CD8-positive, alpha-beta memory T cell (primary cell): ENCODE measurements at regions not wholly inside any gene's neighbourhood (a gene's known extent, or its start where the extent isn't known, plus 50 kb on each side); places are given as distances from the start of the nearest gene placed in this dataset.
A peak's percentile ranks its signal among the peaks of the same experiment; 100 is the strongest.
"Not testable (repeated sequence)": the region's sequence is repeated elsewhere in the genome, so short reads cannot be mapped to it uniquely, and the experiment has no call there.

Experiments used
- CTCF ChIA-PET: fragments of 350-600 bp; sonication (Branson Sonifier 250); formaldehyde crosslinking; loops from one replicate; lab custom pipeline; 2021; ENCODE audit warnings: antibody characterized with exemption; lab: Charles Lee
- POLR2A ChIA-PET: fragments of 350-600 bp; sonication (Branson Sonifier 250); formaldehyde crosslinking; loops from one replicate; lab custom pipeline; 2021; ENCODE audit warnings: antibody characterized with exemption; lab: Charles Lee
- DNase-seq, 5 donors: peaks; one replicate each; pipeline versions ENCODE4 v3.0.0 to v3.0.0-alpha.2; 2020 to 2022; ENCODE audit warnings: mixed read lengths in 1 of 5
- H3K27ac ChIP-seq: one replicate; pipeline ENCODE4 v1.7.0; 2013; ENCODE audit warnings: low read depth, mild to moderate bottlenecking, low read length, moderate library complexity
- H3K27me3 ChIP-seq: 2 replicates; pipeline ENCODE4 v1.7.0; 2013; ENCODE audit warnings: low read length, mild to moderate bottlenecking; ENCODE audit not compliant: insufficient read depth, poor library complexity, severe bottlenecking
- H3K36me3 ChIP-seq: 2 replicates; pipeline ENCODE4 v1.7.0; 2013; ENCODE audit warnings: mild to moderate bottlenecking, low read length, moderate library complexity; ENCODE audit not compliant: insufficient read depth
- H3K4me1 ChIP-seq: 2 replicates; pipeline ENCODE4 v1.7.0; 2013; ENCODE audit warnings: mild to moderate bottlenecking, low read length, moderate library complexity; ENCODE audit not compliant: insufficient read depth
- H3K4me3 ChIP-seq: 2 replicates; pipeline ENCODE4 v1.7.0; 2013; ENCODE audit warnings: mild to moderate bottlenecking, low read length
- H3K9me3 ChIP-seq: 2 replicates; pipeline ENCODE4 v1.7.0; 2013; ENCODE audit warnings: mild to moderate bottlenecking, low read length
- H3K27ac Mint-ChIP-seq, 8 donors: one replicate each; pipeline ENCODE4 v1.8.0; 2020 to 2021; ENCODE audit warnings: mixed read lengths in 8 of 8, mild to moderate bottlenecking in 6 of 8, inconsistent platforms in 3 of 8, moderate library complexity in 3 of 8
- H3K27me3 Mint-ChIP-seq, 2 donors: one replicate each; pipeline ENCODE4 v1.8.0; 2020 to 2021; ENCODE audit warnings: mixed read lengths in 2 of 2, mild to moderate bottlenecking in 1 of 2, moderate library complexity in 1 of 2
- H3K36me3 Mint-ChIP-seq, 3 donors: one replicate each; pipeline ENCODE4 v1.8.0; 2020 to 2021; ENCODE audit warnings: mixed read lengths in 3 of 3, inconsistent platforms in 1 of 3, mild to moderate bottlenecking in 1 of 3
- H3K4me1 Mint-ChIP-seq, 3 donors: one replicate each; pipeline ENCODE4 v1.8.0; 2020 to 2021; ENCODE audit warnings: mixed read lengths in 3 of 3, inconsistent platforms in 1 of 3, mild to moderate bottlenecking in 1 of 3
- H3K4me3 Mint-ChIP-seq, 7 donors: one replicate each; pipeline ENCODE4 v1.8.0; 2020 to 2021; ENCODE audit warnings: mixed read lengths in 7 of 7, mild to moderate bottlenecking in 6 of 7, moderate library complexity in 4 of 7, inconsistent platforms in 2 of 7
- H3K9me3 Mint-ChIP-seq, 5 donors: one replicate each; pipeline ENCODE4 v1.8.0; 2020 to 2022; ENCODE audit warnings: mixed read lengths in 5 of 5, mild to moderate bottlenecking in 3 of 5, moderate library complexity in 2 of 5, inconsistent platforms in 1 of 5

- no peaks in the 10 kb centered on the region for H3K9me3 ChIP-seq
- H3K27me3 ChIP-seq, result no peaks in the 10 kb centered on the region
- Mint-ChIP-seq H3K4me3 (no peak overlapping the region), H3K36me3 (peaks cover 0 to 6% (median 0%) of the 10 kb centered on the region in 3 donors), H3K27me3 (peaks cover 8 to 17% of the 10 kb centered on the region in 2 donors), H3K9me3 (no peaks in the 10 kb centered on the region), H3K27ac (no peak overlapping the region), H3K4me1 (peaks cover 0 to 5% (median 4%) of the 10 kb centered on the region in 3 donors)
- no peak overlapping the region for H3K27ac ChIP-seq
- ChIA-PET POLR2A (interaction anchor here (0.8 kb wide), 1 partner anchor 9 kb away, joined by 3 read pairs; no protein-coding TSS in a partner anchor), CTCF (interaction anchor here (0.9 kb wide), 1 partner anchor 180 kb away, joined by 4 read pairs; no protein-coding TSS in a partner anchor)
- H3K4me1 ChIP-seq, result no peaks in the 10 kb centered on the region
- no peak overlapping the region for H3K4me3 ChIP-seq
- H3K36me3 ChIP-seq, result no peaks in the 10 kb centered on the region
- DNase-seq, result no peak
Measured at GRCh38 chr5:112579599-112580170, 158.0 kb upstream of the APC start.

DNA sequence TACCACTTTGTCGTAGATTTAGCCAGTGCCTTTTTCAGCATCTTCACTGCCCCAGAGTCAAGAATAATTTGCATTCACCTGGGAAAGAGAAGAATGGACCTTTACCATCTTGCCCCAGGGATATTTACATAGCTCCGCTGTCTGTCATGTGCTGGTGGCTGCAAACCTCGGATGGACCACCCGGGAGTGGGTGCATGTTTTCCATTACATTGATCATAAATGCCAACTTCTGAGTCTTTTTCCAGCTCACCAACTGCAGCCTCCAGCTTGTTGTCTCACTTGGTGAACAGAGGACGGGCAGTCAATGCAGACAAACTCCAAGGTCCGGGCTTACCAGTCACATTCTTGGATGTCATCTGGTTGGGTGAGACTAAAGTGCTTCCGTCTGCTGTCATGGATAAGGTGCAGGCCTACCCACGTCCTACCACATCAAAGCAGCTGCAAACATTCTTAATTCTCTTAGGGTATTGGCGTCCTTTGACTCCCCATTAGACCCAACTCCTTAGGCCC lies 155.8 kb upstream of the APC start:
- H3K4me3 ChIP-seq, result no peak overlapping the region
- no peak for DNase-seq
- Mint-ChIP-seq H3K27ac (no peak overlapping the region), H3K36me3 (peaks cover 0 to 6% (median 0%) of the 10 kb centered on the region in 3 donors), H3K27me3 (peaks cover 7 to 12% of the 10 kb centered on the region in 2 donors), H3K4me1 (peaks cover 0 to 6% (median 5%) of the 10 kb centered on the region in 3 donors), H3K9me3 (no peaks in the 10 kb centered on the region), H3K4me3 (no peak overlapping the region)
- POLR2A ChIA-PET, result no interaction called here
- H3K27me3 ChIP-seq, result no peaks in the 10 kb centered on the region
- CTCF ChIA-PET, result no interaction called here
- no peaks in the 10 kb centered on the region for H3K9me3 ChIP-seq
- H3K4me1 ChIP-seq, result no peaks in the 10 kb centered on the region
- H3K27ac ChIP-seq, result no peak overlapping the region
- no peaks in the 10 kb centered on the region for H3K36me3 ChIP-seq

DNA sequence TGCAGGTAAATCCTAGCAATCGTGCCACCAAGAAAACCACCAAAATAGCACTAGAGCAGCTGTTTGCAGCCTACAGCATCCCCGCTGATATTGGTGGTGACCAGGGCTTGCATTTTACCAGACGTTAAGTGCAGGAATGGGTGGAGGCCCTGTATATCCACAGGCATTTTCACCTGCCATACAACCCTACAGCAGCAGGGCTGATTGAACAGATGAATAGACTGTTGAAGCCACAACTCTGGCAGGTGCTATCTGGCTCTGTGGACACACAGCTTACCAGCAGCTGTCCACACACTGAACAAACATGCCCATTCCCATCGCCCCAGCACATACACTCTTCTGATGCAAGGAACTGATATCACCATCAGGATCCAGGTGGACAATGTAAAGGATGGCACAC lies 154.5 kb upstream of the APC start:
- Mint-ChIP-seq H3K27ac (no peak overlapping the region), H3K4me1 (peaks cover 0 to 19% (median 14%) of the 10 kb centered on the region in 3 donors), H3K27me3 (peaks cover 5 to 6% of the 10 kb centered on the region in 2 donors), H3K9me3 (no peaks in the 10 kb centered on the region), H3K36me3 (peaks cover 0 to 11% (median 2%) of the 10 kb centered on the region in 3 donors), H3K4me3 (no peak overlapping the region)
- Histone ChIP-seq H3K4me1 (no peaks in the 10 kb centered on the region), H3K27me3 (no peaks in the 10 kb centered on the region), H3K36me3 (no peaks in the 10 kb centered on the region), H3K27ac (no peak overlapping the region), H3K9me3 (no peaks in the 10 kb centered on the region), H3K4me3 (no peak overlapping the region)
- POLR2A ChIA-PET, result no interaction called here
- CTCF ChIA-PET, result no interaction called here
- no peak for DNase-seq

GRCh38 chr5:112584781-112585180 lies 152.9 kb upstream of the APC start:
- no peak overlapping the region for H3K27ac ChIP-seq
- no peaks in the 10 kb centered on the region for H3K27me3 ChIP-seq
- H3K9me3 Mint-ChIP-seq, result peaks cover 0 to 4% (median 0%) of the 10 kb centered on the region in 5 donors
- CTCF ChIA-PET, result interaction anchor here (1.0 to 1.1 kb wide), 2 partner anchors 11 to 30 kb away, joined by 3 read pairs; no protein-coding TSS in a partner anchor
- H3K36me3 Mint-ChIP-seq, result peaks cover 0 to 11% (median 2%) of the 10 kb centered on the region in 3 donors
- H3K9me3 ChIP-seq, result no peaks in the 10 kb centered on the region
- no peak overlapping the region for H3K4me3 Mint-ChIP-seq
- DNase-seq, result no peak
- no peaks in the 10 kb centered on the region for H3K4me1 ChIP-seq
- H3K27me3 Mint-ChIP-seq, result peaks cover 5 to 8% of the 10 kb centered on the region in 2 donors
- POLR2A ChIA-PET, result no interaction called here
- no peak overlapping the region for H3K4me3 ChIP-seq
- peaks cover 0 to 32% (median 28%) of the 10 kb centered on the region in 3 donors for H3K4me1 Mint-ChIP-seq
- H3K36me3 ChIP-seq, result no peaks in the 10 kb centered on the region
- H3K27ac Mint-ChIP-seq, result peak overlapping the region in 1 of 8 donors; percentile 22

- ChIA-PET POLR2A (no interaction called here), CTCF (no interaction called here)
Measured at GRCh38 chr5:112586596-112587062, 151.1 kb upstream of the APC start.

GRCh38 chr5:112590858-112591257 lies 146.8 kb upstream of the APC start:
- H3K27me3 ChIP-seq, H3K4me3 Mint-ChIP-seq, DNase-seq, H3K36me3 ChIP-seq, H3K9me3 ChIP-seq, POLR2A ChIA-PET, H3K4me1 ChIP-seq, H3K9me3 Mint-ChIP-seq, H3K36me3 Mint-ChIP-seq, H3K27ac Mint-ChIP-seq, CTCF ChIA-PET, H3K27ac ChIP-seq, H3K4me3 ChIP-seq: not testable (repeated sequence)
- Mint-ChIP-seq H3K27me3 (peaks cover 0 to 11% of the 10 kb centered on the region in 2 donors), H3K4me1 (peaks cover 0 to 74% (median 59%) of the 10 kb centered on the region in 3 donors)

More at GRCh38 chr5:112586596-112587062, 151.1 kb upstream of the APC start:
- Histone ChIP-seq H3K27ac (no peak overlapping the region), H3K4me1 (no peaks in the 10 kb centered on the region), H3K36me3 (no peaks in the 10 kb centered on the region), H3K27me3 (no peaks in the 10 kb centered on the region), H3K4me3 (no peak overlapping the region), H3K9me3 (no peaks in the 10 kb centered on the region)
- no peak overlapping the region for H3K27ac Mint-ChIP-seq
- H3K4me3 Mint-ChIP-seq, result no peak overlapping the region
- DNase-seq, result no peak
- peaks cover 0 to 41% (median 38%) of the 10 kb centered on the region in 3 donors for H3K4me1 Mint-ChIP-seq
- H3K9me3 Mint-ChIP-seq, result peaks cover 0 to 4% (median 0%) of the 10 kb centered on the region in 5 donors
- H3K27me3 Mint-ChIP-seq, result peaks cover 5 to 11% of the 10 kb centered on the region in 2 donors
- peaks cover 0 to 11% (median 2%) of the 10 kb centered on the region in 3 donors for H3K36me3 Mint-ChIP-seq

GRCh38 chr5:112594095-112594850 lies 143.4 kb upstream of the APC start:
- no peak for DNase-seq
- Histone ChIP-seq H3K9me3 (no peaks in the 10 kb centered on the region), H3K4me1 (no peaks in the 10 kb centered on the region), H3K27me3 (no peaks in the 10 kb centered on the region), H3K4me3 (no peak overlapping the region), H3K27ac (no peak overlapping the region), H3K36me3 (no peaks in the 10 kb centered on the region)
- Mint-ChIP-seq H3K36me3 (no peaks in the 10 kb centered on the region), H3K27ac (peak overlapping the region in 3 of 8 donors; percentile 20 to 43 (median 36)), H3K27me3 (peaks cover 9 to 21% of the 10 kb centered on the region in 2 donors), H3K4me1 (peaks cover 0 to 75% (median 53%) of the 10 kb centered on the region in 3 donors), H3K4me3 (peak overlapping the region in 3 of 7 donors; percentile 10 to 66 (median 39)), H3K9me3 (peaks cover 0 to 2% (median 0%) of the 10 kb centered on the region in 5 donors)
- ChIA-PET POLR2A (no interaction called here), CTCF (no interaction called here)

GRCh38 chr5:112594941-112595340 lies 142.7 kb upstream of the APC start:
- Histone ChIP-seq H3K4me1 (no peaks in the 10 kb centered on the region), H3K4me3 (no peak overlapping the region), H3K27ac (no peak overlapping the region), H3K36me3 (no peaks in the 10 kb centered on the region), H3K27me3 (no peaks in the 10 kb centered on the region), H3K9me3 (no peaks in the 10 kb centered on the region)
- Mint-ChIP-seq H3K27me3 (peaks cover 6 to 21% of the 10 kb centered on the region in 2 donors), H3K4me1 (peaks cover 0 to 71% (median 50%) of the 10 kb centered on the region in 3 donors), H3K36me3 (no peaks in the 10 kb centered on the region), H3K4me3 (peak overlapping the region in 1 of 7 donors; percentile 66), H3K9me3 (no peaks in the 10 kb centered on the region), H3K27ac (peak overlapping the region in 1 of 8 donors; percentile 5)
- ChIA-PET CTCF (no interaction called here), POLR2A (no interaction called here)
- DNase-seq, result no peak
